DND-41 (cell line): ENCODE measurements at regions not wholly inside any gene's neighbourhood (a gene's known extent, or its start where the extent isn't known, plus 50 kb on each side); places are given as distances from the start of the nearest gene placed in this dataset.

ENCODE experiments used
- EZH2 ChIP-seq: IDR thresholded peaks from 3 replicates; pipeline ENCODE4 v1.6.1; 2012; ENCODE audit warnings: borderline replicate concordance, low read depth, mild to moderate bottlenecking, moderate library complexity, low read length, inconsistent platforms; ENCODE audit not compliant: severe bottlenecking
- TF ChIP-seq, protein P1 (sequence below): IDR thresholded peaks from 2 replicates; pipeline ENCODE4 v1.5.1; 2012; ENCODE audit warnings: borderline replicate concordance, low read length, moderate library complexity, mild to moderate bottlenecking; ENCODE audit not compliant: poor library complexity, severe bottlenecking; ENCODE audit errors: extremely low read depth

GRCh38 chr5:102682101-102682647 is 72.9 kb upstream of the PAM start:
- TF ChIP-seq EZH2: no peak
- TF ChIP-seq, protein P1, sequence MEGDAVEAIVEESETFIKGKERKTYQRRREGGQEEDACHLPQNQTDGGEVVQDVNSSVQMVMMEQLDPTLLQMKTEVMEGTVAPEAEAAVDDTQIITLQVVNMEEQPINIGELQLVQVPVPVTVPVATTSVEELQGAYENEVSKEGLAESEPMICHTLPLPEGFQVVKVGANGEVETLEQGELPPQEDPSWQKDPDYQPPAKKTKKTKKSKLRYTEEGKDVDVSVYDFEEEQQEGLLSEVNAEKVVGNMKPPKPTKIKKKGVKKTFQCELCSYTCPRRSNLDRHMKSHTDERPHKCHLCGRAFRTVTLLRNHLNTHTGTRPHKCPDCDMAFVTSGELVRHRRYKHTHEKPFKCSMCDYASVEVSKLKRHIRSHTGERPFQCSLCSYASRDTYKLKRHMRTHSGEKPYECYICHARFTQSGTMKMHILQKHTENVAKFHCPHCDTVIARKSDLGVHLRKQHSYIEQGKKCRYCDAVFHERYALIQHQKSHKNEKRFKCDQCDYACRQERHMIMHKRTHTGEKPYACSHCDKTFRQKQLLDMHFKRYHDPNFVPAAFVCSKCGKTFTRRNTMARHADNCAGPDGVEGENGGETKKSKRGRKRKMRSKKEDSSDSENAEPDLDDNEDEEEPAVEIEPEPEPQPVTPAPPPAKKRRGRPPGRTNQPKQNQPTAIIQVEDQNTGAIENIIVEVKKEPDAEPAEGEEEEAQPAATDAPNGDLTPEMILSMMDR: no peak
